HepG2 (cell line): ENCODE measurements at regions not wholly inside any gene's neighbourhood (a gene's known extent, or its start where the extent isn't known, plus 50 kb on each side); places are given as distances from the start of the nearest gene placed in this dataset.

ENCODE experiments used
- ATAC-seq: fragments of 200-7000 bp; cut with Tn5 transposase; 3 replicates; pipeline ENCODE4 v1.9.1; 2020; ENCODE audit warnings: mild to moderate bottlenecking, moderate library complexity
- BruUV-seq: library from RNA; stranded (reverse); fragments of 400-500 nt; replicated peaks from 2 replicates; lab custom pipeline; 2021; lab: Mats Ljungman, UMichigan
- CTCF ChIA-PET: fragments of 300-600 bp; formaldehyde crosslinking; extraction: SDS; loops from one replicate; lab custom pipeline; 2021; ENCODE audit warnings: low total read pairs, inconsistent platforms, low intra/inter-chr PET ratio; lab: Yijun Ruan, JAX
- POLR2A ChIA-PET: fragments of 350-600 bp; sonication (Branson Sonifier 250); formaldehyde crosslinking; loops from one replicate; lab custom pipeline; 2020; ENCODE audit warnings: antibody characterized with exemption, inconsistent platforms; lab: Yijun Ruan, JAX
- DNase-seq: peaks from one replicate; pipeline ENCODE4 v3.0.0-alpha.2; 2015; ENCODE audit warnings: low spot score
- FAIRE-seq: peaks from 3 replicates; lab custom pipeline; 2011; peaks lifted over from hg19 to GRCh38; lab: Jason Lieb, UNC
- H2AFZ ChIP-seq: one replicate; pipeline ENCODE4 v1.6.1; 2011; ENCODE audit warnings: low read length, inconsistent platforms
- H3K27ac ChIP-seq: fragments of 300-600 bp; 3 replicates; pipeline ENCODE4 v1.8.0; 2011; ENCODE audit warnings: mixed run types, mild to moderate bottlenecking, mixed read lengths, low read length, inconsistent platforms; ENCODE audit not compliant: insufficient read depth; ENCODE audit errors: extremely low read length
- H3K27me3 ChIP-seq, 2 experiments: fragments of 200-600 bp in 1 of 2; 2 replicates in 1 of 2; 3 replicates in 1 of 2; pipeline versions ENCODE4 v1.6.0 to v1.8.0; 2011; ENCODE audit warnings: low read length in 2 of 2, mild to moderate bottlenecking in 2 of 2, moderate library complexity in 2 of 2, inconsistent platforms in 1 of 2; ENCODE audit not compliant: insufficient read depth in 2 of 2, control insufficient read depth in 1 of 2
- H3K36me3 ChIP-seq, 2 experiments: fragments of 200-600 bp in 1 of 2; replicated peaks in 1 of 2; 2 replicates in 1 of 2; 3 replicates in 1 of 2; pipeline versions ENCODE4 v1.5.1 to v1.8.0; 2011; ENCODE audit warnings: low read length in 2 of 2, inconsistent platforms in 1 of 2; ENCODE audit not compliant: insufficient read depth in 2 of 2, control insufficient read depth in 1 of 2
- H3K4me1 ChIP-seq: 2 replicates; pipeline ENCODE4 v1.5.1; 2012; ENCODE audit warnings: low read length, inconsistent platforms; ENCODE audit not compliant: insufficient read depth
- H3K4me2 ChIP-seq: 2 replicates; pipeline ENCODE4 v1.6.0; 2011; ENCODE audit warnings: low read depth, low read length, inconsistent platforms
- H3K4me3 ChIP-seq, 3 experiments: fragments of 200-600 bp in 1 of 3; sonication (generic), shearing (Covaris generic) in 1 of 3; replicated peaks in 1 of 3; 2 replicates each; pipeline ENCODE4 v1.5.1; 2011 to 2016; ENCODE audit warnings: low read length in 3 of 3, inconsistent platforms in 2 of 3, low read depth in 2 of 3, mild to moderate bottlenecking in 2 of 3, control low read depth in 1 of 3, mixed read lengths in 1 of 3; ENCODE audit not compliant: insufficient read depth in 1 of 3
- H3K79me2 ChIP-seq: one replicate; pipeline ENCODE4 v1.6.1; 2011; ENCODE audit warnings: low read length, inconsistent platforms; ENCODE audit not compliant: insufficient read depth
- H3K9ac ChIP-seq: 2 replicates; pipeline ENCODE4 v1.6.0; 2011; ENCODE audit warnings: mild to moderate bottlenecking, low read depth, low read length, inconsistent platforms; ENCODE audit not compliant: insufficient read depth
- H3K9me3 ChIP-seq: 2 replicates; pipeline ENCODE4 v1.5.1; 2012; ENCODE audit warnings: mild to moderate bottlenecking, low read length
- H4K20me1 ChIP-seq: 2 replicates; pipeline ENCODE4 v1.6.0; 2011; ENCODE audit warnings: inconsistent platforms, mild to moderate bottlenecking, low read length, moderate library complexity; ENCODE audit not compliant: insufficient read depth
- ATF7 ChIP-seq, 2 experiments: fragments of 450-650 bp in 1 of 2; sonication (generic) in 1 of 2; formaldehyde crosslinking in 1 of 2; IDR thresholded peaks; 2 replicates each; pipeline versions ENCODE4 v1.4.0 to v1.6.1; 2016 to 2020; ENCODE audit warnings: antibody characterized with exemption in 1 of 2, mild to moderate bottlenecking in 1 of 2, missing genetic modification reagents in 1 of 2
- CENPX ChIP-seq: sonication (generic); formaldehyde crosslinking; IDR thresholded peaks from 2 replicates; pipeline ENCODE4 v1.9.0; 2021; ENCODE audit warnings: mild to moderate bottlenecking, missing genetic modification reagents, moderate library complexity
- HMGA1 ChIP-seq: sonication (generic); formaldehyde crosslinking; conservative IDR thresholded peaks from 2 replicates; pipeline ENCODE4 v1.4.0; 2020; ENCODE audit warnings: missing genetic modification reagents
- KAT2B ChIP-seq: fragments of 150-350 bp; IDR thresholded peaks from 2 replicates; pipeline ENCODE4 v1.6.1; 2014; ENCODE audit warnings: low read depth, low read length, borderline replicate concordance
- PAF1 ChIP-seq: IDR thresholded peaks from 2 replicates; pipeline ENCODE4 v1.6.1; 2016; ENCODE audit warnings: missing genetic modification reagents, missing compliant biosample characterization
- SNAPC5 ChIP-seq: sonication (generic); formaldehyde crosslinking; IDR thresholded peaks from 2 replicates; pipeline ENCODE4 v1.8.1; 2023; ENCODE audit warnings: mild to moderate bottlenecking, missing genetic modification reagents, borderline replicate concordance
- TAF15 ChIP-seq: fragments of 200-400 bp; formaldehyde crosslinking; IDR thresholded peaks from one replicate; pipeline ENCODE4 v1.6.1; 2018; ENCODE audit warnings: mild to moderate bottlenecking, low read depth, low read length; ENCODE audit not compliant: poor library complexity, severe bottlenecking
- ZNF143 ChIP-seq: sonication (generic); formaldehyde crosslinking; IDR thresholded peaks from 2 replicates; pipeline ENCODE4 v1.4.0; 2020; ENCODE audit warnings: missing genetic modification reagents
- ZNF335 ChIP-seq: sonication (generic); formaldehyde crosslinking; IDR thresholded peaks from 2 replicates; pipeline ENCODE4 v1.4.0; 2020; ENCODE audit warnings: missing genetic modification reagents
- ZNF687 ChIP-seq: sonication (generic); formaldehyde crosslinking; IDR thresholded peaks from 2 replicates; pipeline ENCODE4 v1.5.1; 2020; ENCODE audit warnings: mild to moderate bottlenecking, missing genetic modification reagents, moderate library complexity
- ZNF691 ChIP-seq: sonication (generic); formaldehyde crosslinking; IDR thresholded peaks from 2 replicates; pipeline ENCODE4 v1.4.0; 2020; ENCODE audit warnings: missing genetic modification reagents, low read depth, mild to moderate bottlenecking, borderline replicate concordance
- ZSCAN30 ChIP-seq: sonication (generic); formaldehyde crosslinking; IDR thresholded peaks from 2 replicates; pipeline ENCODE4 v1.5.0; 2020; ENCODE audit warnings: mild to moderate bottlenecking, missing genetic modification reagents
- WGBS: methylation state at CpG from one replicate; pipeline ENCODE4 v1.1.6; 2017; ENCODE audit warnings: low lambda C conversion rate; 5-methylcytosine and 5-hydroxymethylcytosine counted together
- in situ Hi-C: cut with HindIII; loops from 2 replicates; pipeline ENCODE4 v1.10.0; 2017; ENCODE audit warnings: low pct_unique_long_range_greater_than_20kb; ENCODE audit not compliant: extremely low pct_ligation_motif_present
- intact Hi-C: fragments of 100-400 bp; cut with micrococcal nuclease; formaldehyde crosslinking; loops from one replicate; pipeline ENCODE4 v1.10.0; 2022; ENCODE audit not compliant: unreplicated experiment
- TF ChIP-seq, protein P1 (sequence below): sonication (generic); formaldehyde crosslinking; IDR thresholded peaks from 2 replicates; pipeline ENCODE4 v1.8.0; 2022; ENCODE audit warnings: mild to moderate bottlenecking, missing genetic modification reagents, moderate library complexity

- TF ChIP-seq TAF15 (no peak), ZNF143 (CRISPR knock-in tag) (no peak), KAT2B (no peak), ATF7 (IDR thresholded peaks at IDR 0.05) (no peak), ATF7 (CRISPR knock-in tag; IDR thresholded peaks at IDR 0.05) (no peak)
Observed at GRCh38 chr4:114040319-114041116, 61.1 kb upstream of the ARSJ start (continued).

GRCh38 chr4:114041117-114041475 is 61.6 kb upstream of the ARSJ start:
- Histone ChIP-seq H3K9ac (no peak overlapping the region), H3K4me1 (no peaks in the 10 kb centered on the region), H3K27ac (no peak overlapping the region), H3K9me3 (no peaks in the 10 kb centered on the region), H2AFZ (no peak overlapping the region), H3K36me3 (no peaks in the 10 kb centered on the region), H4K20me1 (no peaks in the 10 kb centered on the region), H3K27me3 (no peaks in the 10 kb centered on the region), H3K4me2 (no peak overlapping the region), H3K79me2 (no peaks in the 10 kb centered on the region), H3K4me3 (no peak overlapping the region)
- no peak for TF ChIP-seq SNAPC5 (CRISPR knock-in tag)
- no peak for TF ChIP-seq ZSCAN30 (CRISPR knock-in tag)
- no peak for TF ChIP-seq ZNF691
- no peak for TF ChIP-seq PAF1 (CRISPR knock-in tag)
- TF ChIP-seq CENPX = no peak
- TF ChIP-seq HMGA1 = no peak
- TF ChIP-seq ZNF335 = no peak
- TF ChIP-seq ZNF687 = no peak
- TF ChIP-seq, protein P1, sequence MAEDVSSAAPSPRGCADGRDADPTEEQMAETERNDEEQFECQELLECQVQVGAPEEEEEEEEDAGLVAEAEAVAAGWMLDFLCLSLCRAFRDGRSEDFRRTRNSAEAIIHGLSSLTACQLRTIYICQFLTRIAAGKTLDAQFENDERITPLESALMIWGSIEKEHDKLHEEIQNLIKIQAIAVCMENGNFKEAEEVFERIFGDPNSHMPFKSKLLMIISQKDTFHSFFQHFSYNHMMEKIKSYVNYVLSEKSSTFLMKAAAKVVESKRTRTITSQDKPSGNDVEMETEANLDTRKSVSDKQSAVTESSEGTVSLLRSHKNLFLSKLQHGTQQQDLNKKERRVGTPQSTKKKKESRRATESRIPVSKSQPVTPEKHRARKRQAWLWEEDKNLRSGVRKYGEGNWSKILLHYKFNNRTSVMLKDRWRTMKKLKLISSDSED (CRISPR knock-in tag) = no peak
- 34% methylated on average over 2 of the region's 2 CpGs for WGBS
- intact Hi-C loops (no loop called here), in situ Hi-C loops (no loop called here)
- FAIRE-seq = no peak
- CTCF ChIA-PET = no interaction called here
- no peak for DNase-seq
- POLR2A ChIA-PET = no interaction called here
- BruUV-seq = no TSS peak
- ATAC-seq = no peak
